DND-41 (cell line): ENCODE measurements at regions not wholly inside any gene's neighbourhood (a gene's known extent, or its start where the extent isn't known, plus 50 kb on each side); places are given as distances from the start of the nearest gene placed in this dataset.
"Not testable (repeated sequence)": the region's sequence is repeated elsewhere in the genome, so short reads cannot be mapped to it uniquely, and the experiment has no call there.

ENCODE experiments used
- ATAC-seq: fragments of 200-7000 bp; cut with Tn5 transposase; 3 replicates; pipeline ENCODE4 v1.9.1; 2021; ENCODE audit warnings: low read depth; ENCODE audit not compliant: insufficient read depth
- DNase-seq: peaks from one replicate; pipeline ENCODE4 v3.0.0-alpha.2; 2020
- H2AFZ ChIP-seq: 2 replicates; pipeline ENCODE4 v1.6.0; 2012; ENCODE audit warnings: low read depth, low read length
- H3K27ac ChIP-seq: 2 replicates; pipeline ENCODE4 v1.5.1; 2012; ENCODE audit warnings: low read length, inconsistent platforms
- H3K27me3 ChIP-seq: fragments of 200-600 bp; sonication (generic); 2 replicates; pipeline ENCODE4 v1.6.0; 2012; ENCODE audit warnings: low read length, mild to moderate bottlenecking, inconsistent platforms; ENCODE audit not compliant: insufficient read depth, poor library complexity
- H3K36me3 ChIP-seq: 2 replicates; pipeline ENCODE4 v1.5.1; 2012; ENCODE audit warnings: low read length, inconsistent platforms; ENCODE audit not compliant: insufficient read depth
- H3K4me1 ChIP-seq: 2 replicates; pipeline ENCODE4 v1.5.1; 2012; ENCODE audit warnings: mild to moderate bottlenecking, low read length; ENCODE audit not compliant: insufficient read depth
- H3K4me2 ChIP-seq: 2 replicates; pipeline ENCODE4 v1.6.0; 2012; ENCODE audit warnings: mild to moderate bottlenecking, moderate library complexity, low read length, inconsistent platforms; ENCODE audit not compliant: insufficient read depth
- H3K4me3 ChIP-seq, 2 experiments: fragments of 200-600 bp in 1 of 2; shearing (Covaris generic) in 1 of 2; 2 replicates each; pipeline ENCODE4 v1.5.1; 2012 to 2016; ENCODE audit warnings: inconsistent platforms in 2 of 2, low read length in 2 of 2, mild to moderate bottlenecking in 2 of 2, low read depth in 1 of 2, moderate library complexity in 1 of 2
- H3K79me2 ChIP-seq: 2 replicates; pipeline ENCODE4 v1.6.0; 2012; ENCODE audit warnings: low read length, inconsistent platforms; ENCODE audit not compliant: insufficient read depth
- H3K9ac ChIP-seq: 2 replicates; pipeline ENCODE4 v1.6.0; 2012; ENCODE audit warnings: low read depth, mild to moderate bottlenecking, inconsistent platforms, low read length, moderate library complexity
- H3K9me3 ChIP-seq: 2 replicates; pipeline ENCODE4 v1.5.1; 2012; ENCODE audit warnings: low read length, moderate library complexity, mild to moderate bottlenecking, inconsistent platforms; ENCODE audit not compliant: insufficient read depth, severe bottlenecking
- H4K20me1 ChIP-seq: 2 replicates; pipeline ENCODE4 v1.6.0; 2012; ENCODE audit warnings: low read length; ENCODE audit not compliant: insufficient read depth
- CTCF ChIP-seq: IDR thresholded peaks from 2 replicates; pipeline ENCODE4 v1.5.1; 2012; ENCODE audit warnings: borderline replicate concordance, low read length, moderate library complexity, mild to moderate bottlenecking; ENCODE audit not compliant: poor library complexity, severe bottlenecking; ENCODE audit errors: extremely low read depth
- EZH2 ChIP-seq: IDR thresholded peaks from 3 replicates; pipeline ENCODE4 v1.6.1; 2012; ENCODE audit warnings: borderline replicate concordance, low read depth, mild to moderate bottlenecking, moderate library complexity, low read length, inconsistent platforms; ENCODE audit not compliant: severe bottlenecking

GRCh38 chr2:52017646-52018235 is 985.8 kb upstream of the NRXN1 start:
- TF ChIP-seq EZH2 (no peak), CTCF (no peak)
- H3K9me3 ChIP-seq: peaks cover 2% of the 10 kb centered on the region
- no peak overlapping the region for H3K4me2 ChIP-seq
- no peaks in the 10 kb centered on the region for H3K79me2 ChIP-seq
- H3K27ac ChIP-seq: no peak overlapping the region
- H3K36me3 ChIP-seq: no peaks in the 10 kb centered on the region
- H3K4me3 ChIP-seq: no peak overlapping the region
- no peak for DNase-seq
- H3K9ac ChIP-seq: no peak overlapping the region
- H2AFZ ChIP-seq: no peak overlapping the region
- ATAC-seq: no peak
- no peaks in the 10 kb centered on the region for H3K4me1 ChIP-seq
- H4K20me1 ChIP-seq: no peaks in the 10 kb centered on the region
- no peaks in the 10 kb centered on the region for H3K27me3 ChIP-seq

DNA sequence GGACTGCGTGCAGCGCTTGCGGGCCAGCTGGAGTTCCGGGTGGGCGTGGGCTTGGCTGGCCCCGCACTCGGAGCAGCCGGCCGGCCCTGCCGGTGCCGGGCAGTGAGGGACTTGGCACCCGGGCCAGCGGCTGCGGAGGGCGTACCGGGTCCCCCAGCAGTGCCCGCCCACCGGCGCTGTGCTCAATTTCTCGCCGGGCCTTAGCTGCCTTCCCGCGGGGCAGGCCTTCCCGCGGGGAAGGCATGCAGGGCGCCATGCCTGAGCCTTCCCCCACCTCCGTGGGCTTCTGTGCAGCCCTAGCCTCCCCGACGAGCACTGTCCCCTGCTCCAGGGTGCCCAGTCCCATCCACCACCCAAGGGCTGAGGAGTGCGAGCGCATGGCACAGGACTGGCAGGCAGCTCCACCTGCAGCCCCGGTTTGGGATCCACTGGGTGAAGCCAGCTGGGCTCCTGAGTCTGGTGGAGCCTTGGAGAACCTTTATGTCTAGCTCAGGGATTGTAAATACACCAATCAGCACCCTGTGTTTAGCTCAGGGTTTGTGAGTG is 975.0 kb upstream of the NRXN1 start:
- not testable (repeated sequence) for H3K27me3 ChIP-seq, DNase-seq, ATAC-seq, H3K79me2 ChIP-seq, H3K36me3 ChIP-seq, H3K4me2 ChIP-seq, H3K4me3 ChIP-seq, H2AFZ ChIP-seq, H3K9me3 ChIP-seq, H3K4me1 ChIP-seq, H4K20me1 ChIP-seq, H3K27ac ChIP-seq, H3K9ac ChIP-seq

DNA sequence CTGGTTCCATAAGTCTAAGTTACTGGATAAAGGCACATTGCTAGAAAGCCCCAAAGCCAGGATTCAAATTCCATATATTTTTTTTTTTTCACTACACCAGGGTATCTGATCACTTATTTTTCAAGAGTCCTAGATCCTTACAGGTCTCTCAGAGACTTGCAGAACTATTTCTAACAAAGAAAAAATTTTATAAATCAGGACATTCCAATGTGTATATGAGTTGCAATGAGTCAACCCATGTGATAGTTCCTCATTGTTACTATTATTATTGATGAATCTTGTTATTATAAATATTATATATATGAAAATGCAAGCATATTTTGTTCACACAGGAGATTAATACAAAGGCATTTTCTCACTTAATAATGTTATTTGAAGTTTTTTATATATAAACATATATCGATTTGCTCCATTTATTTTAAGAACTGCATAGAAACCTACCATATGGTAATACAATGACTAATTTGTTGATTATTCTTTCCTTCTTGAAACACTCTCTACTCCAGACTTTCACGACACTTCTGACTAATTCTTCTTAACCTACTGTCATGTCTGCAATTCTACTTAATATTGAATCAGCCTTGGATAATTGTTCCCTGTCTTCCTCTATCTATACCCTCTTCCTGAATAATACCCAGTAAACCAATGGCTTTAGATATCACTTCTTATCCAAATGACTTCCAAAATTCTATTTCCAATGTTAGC is 968.4 kb upstream of the NRXN1 start:
- no peak for TF ChIP-seq CTCF
- no peak for TF ChIP-seq EZH2

GRCh38 chr2:51998890-51999289 is 967.0 kb upstream of the NRXN1 start:
- Histone ChIP-seq H3K9ac (no peak overlapping the region), H2AFZ (no peak overlapping the region), H3K4me1 (no peaks in the 10 kb centered on the region), H4K20me1 (no peaks in the 10 kb centered on the region), H3K36me3 (no peaks in the 10 kb centered on the region), H3K4me3 (no peak overlapping the region), H3K27me3 (no peaks in the 10 kb centered on the region), H3K79me2 (no peaks in the 10 kb centered on the region), H3K4me2 (no peak overlapping the region), H3K27ac (no peak overlapping the region), H3K9me3 (no peaks in the 10 kb centered on the region)
- TF ChIP-seq EZH2 (no peak), CTCF (no peak)
- no peak for ATAC-seq
- DNase-seq: no peak

More for the DNA sequence above, 968.4 kb upstream of the NRXN1 start:
- Histone ChIP-seq H3K4me2 (no peak overlapping the region), H3K4me1 (no peaks in the 10 kb centered on the region), H3K79me2 (no peaks in the 10 kb centered on the region), H3K36me3 (no peaks in the 10 kb centered on the region), H2AFZ (no peak overlapping the region), H4K20me1 (no peaks in the 10 kb centered on the region), H3K9ac (no peak overlapping the region), H3K27me3 (no peaks in the 10 kb centered on the region), H3K4me3 (no peak overlapping the region), H3K27ac (no peak overlapping the region), H3K9me3 (no peaks in the 10 kb centered on the region)
- ATAC-seq (no peak), DNase-seq (no peak)
